ENCODE measurements at regions not wholly inside any gene's neighbourhood (a gene's known extent, or its start where the extent isn't known, plus 50 kb on each side); places are given as distances from the start of the nearest gene placed in this dataset.

- no peak for TF ChIP-seq EZH2 (IDR thresholded peaks at IDR 0.05; ENCODE audit: borderline replicate concordance, low read length)
- TF ChIP-seq CTCF (IDR thresholded peaks at IDR 0.05; ENCODE audit: low read length), result no peak
Observed at GRCh38 chr2:45141883-45142866, 132.9 kb upstream of the SIX2 start.

Data from OCI-LY1 (cell line).